SU-DHL-6 (cell line): ENCODE measurements at regions not wholly inside any gene's neighbourhood (a gene's known extent, or its start where the extent isn't known, plus 50 kb on each side); places are given as distances from the start of the nearest gene placed in this dataset.

Experiments used
- H2AFZ ChIP-seq: fragments of 200-600 bp; sonication (generic); 2 replicates; pipeline ENCODE4 v1.6.1; 2014; ENCODE audit warnings: low read depth, mild to moderate bottlenecking, moderate library complexity, mixed read lengths, antibody characterized with exemption, low read length; ENCODE audit not compliant: severe bottlenecking
- H3F3A ChIP-seq: fragments of 200-600 bp; shearing (Covaris generic); 2 replicates; pipeline ENCODE4 v1.6.0; 2016; ENCODE audit warnings: antibody characterized with exemption, mild to moderate bottlenecking; ENCODE audit not compliant: insufficient read depth
- H3K27ac ChIP-seq: fragments of 200-600 bp; sonication (generic); 2 replicates; pipeline ENCODE4 v1.5.1; 2016; ENCODE audit warnings: low read depth, mild to moderate bottlenecking, low read length, moderate library complexity, mixed read lengths
- H3K27me3 ChIP-seq: fragments of 200-600 bp; sonication (generic), shearing (Covaris generic); 2 replicates; pipeline ENCODE4 v1.6.0; 2014; ENCODE audit warnings: mild to moderate bottlenecking, low read length
- H3K36me3 ChIP-seq: fragments of 200-600 bp; sonication (generic); 2 replicates; pipeline ENCODE4 v1.6.1; 2014; ENCODE audit warnings: mild to moderate bottlenecking, low read length, mixed read lengths
- H3K4me2 ChIP-seq: fragments of 300-600, 200-600 bp; shearing (Covaris generic), sonication (generic); 2 replicates; pipeline ENCODE4 v1.6.0; 2014; ENCODE audit warnings: low read length, low read depth, mild to moderate bottlenecking; ENCODE audit not compliant: poor library complexity, severe bottlenecking
- H3K4me3 ChIP-seq: fragments of 200-600 bp; sonication (generic); 2 replicates; pipeline ENCODE4 v1.5.1; 2014; ENCODE audit warnings: antibody characterized with exemption, low read length, mild to moderate bottlenecking, mixed read lengths; ENCODE audit not compliant: insufficient read depth, poor library complexity, severe bottlenecking
- H3K79me2 ChIP-seq: fragments of 200-600 bp; sonication (generic); 2 replicates; pipeline ENCODE4 v1.6.1; 2014; ENCODE audit warnings: mild to moderate bottlenecking, low read length, moderate library complexity; ENCODE audit not compliant: insufficient read depth
- H3K9ac ChIP-seq: fragments of 200-600 bp; sonication (generic); 2 replicates; pipeline ENCODE4 v1.7.0; 2014; ENCODE audit warnings: mild to moderate bottlenecking, low read length
- H3K9me2 ChIP-seq: fragments of 200-600 bp; sonication (generic); replicated peaks from 2 replicates; pipeline ENCODE4 v1.6.1; 2014; ENCODE audit warnings: low read length; ENCODE audit not compliant: insufficient read depth
- H3K9me3 ChIP-seq: fragments of 200-600 bp; sonication (generic); 2 replicates; pipeline ENCODE4 v1.6.1; 2014; ENCODE audit warnings: low read length, mixed read lengths; ENCODE audit not compliant: insufficient read depth
- H4K20me1 ChIP-seq: fragments of 200-600 bp; sonication (generic); 2 replicates; pipeline ENCODE4 v1.6.1; 2014; ENCODE audit warnings: low read depth, mild to moderate bottlenecking, antibody characterized with exemption, low read length, moderate library complexity, mixed read lengths
- EZH2phosphoT487 ChIP-seq: fragments of 200-600 bp; sonication (generic), shearing (Covaris generic); conservative IDR thresholded peaks from 2 replicates; pipeline ENCODE4 v1.6.1; 2018; ENCODE audit warnings: mild to moderate bottlenecking, antibody characterized with exemption, low read length, moderate library complexity, mixed read lengths
- TF ChIP-seq, protein P1 (sequence below): fragments of 200-600 bp; sonication (generic); IDR thresholded peaks from one replicate; pipeline ENCODE4 v1.5.1; 2017; ENCODE audit warnings: antibody characterized with exemption, mild to moderate bottlenecking, low read length, moderate library complexity; ENCODE audit not compliant: insufficient read depth, poor library complexity, severe bottlenecking

- H4K20me1 ChIP-seq = no peaks in the 10 kb centered on the region
- H2AFZ ChIP-seq = no peak overlapping the region
- H3K36me3 ChIP-seq = no peaks in the 10 kb centered on the region
- H3K27me3 ChIP-seq = no peaks in the 10 kb centered on the region
- H3K79me2 ChIP-seq = no peaks in the 10 kb centered on the region
- H3K9me3 ChIP-seq = 0 out of 2 replicates have a peak, but pooled peaks cover 19% of the 10 kb centered on the region
- H3K9ac ChIP-seq = no peak overlapping the region
- H3K27ac ChIP-seq = no peak overlapping the region
- no peak overlapping the region for H3K4me3 ChIP-seq
- H3K9me2 ChIP-seq = no peaks in the 10 kb centered on the region
- H3K4me2 ChIP-seq = no peak overlapping the region
- TF ChIP-seq, protein P1, sequence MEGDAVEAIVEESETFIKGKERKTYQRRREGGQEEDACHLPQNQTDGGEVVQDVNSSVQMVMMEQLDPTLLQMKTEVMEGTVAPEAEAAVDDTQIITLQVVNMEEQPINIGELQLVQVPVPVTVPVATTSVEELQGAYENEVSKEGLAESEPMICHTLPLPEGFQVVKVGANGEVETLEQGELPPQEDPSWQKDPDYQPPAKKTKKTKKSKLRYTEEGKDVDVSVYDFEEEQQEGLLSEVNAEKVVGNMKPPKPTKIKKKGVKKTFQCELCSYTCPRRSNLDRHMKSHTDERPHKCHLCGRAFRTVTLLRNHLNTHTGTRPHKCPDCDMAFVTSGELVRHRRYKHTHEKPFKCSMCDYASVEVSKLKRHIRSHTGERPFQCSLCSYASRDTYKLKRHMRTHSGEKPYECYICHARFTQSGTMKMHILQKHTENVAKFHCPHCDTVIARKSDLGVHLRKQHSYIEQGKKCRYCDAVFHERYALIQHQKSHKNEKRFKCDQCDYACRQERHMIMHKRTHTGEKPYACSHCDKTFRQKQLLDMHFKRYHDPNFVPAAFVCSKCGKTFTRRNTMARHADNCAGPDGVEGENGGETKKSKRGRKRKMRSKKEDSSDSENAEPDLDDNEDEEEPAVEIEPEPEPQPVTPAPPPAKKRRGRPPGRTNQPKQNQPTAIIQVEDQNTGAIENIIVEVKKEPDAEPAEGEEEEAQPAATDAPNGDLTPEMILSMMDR = no peak
- no peak for TF ChIP-seq EZH2phosphoT487
- no peaks in the 10 kb centered on the region for H3F3A ChIP-seq
These were observed 207.7 kb upstream of the BMPER start for GRCh38 chr7:33697616-33698015.

GRCh38 chr7:33698041-33698440, 207.3 kb upstream of the BMPER start:
- Histone ChIP-seq H3K27me3 (no peaks in the 10 kb centered on the region), H3K4me2 (no peak overlapping the region), H4K20me1 (no peaks in the 10 kb centered on the region), H3K9ac (no peak overlapping the region), H3K9me2 (no peaks in the 10 kb centered on the region), H3K4me3 (no peak overlapping the region), H3K9me3 (0 out of 2 replicates have a peak, but pooled peaks cover 19% of the 10 kb centered on the region), H3K27ac (no peak overlapping the region), H3F3A (no peaks in the 10 kb centered on the region), H3K79me2 (no peaks in the 10 kb centered on the region), H3K36me3 (no peaks in the 10 kb centered on the region), H2AFZ (no peak overlapping the region)
- TF ChIP-seq, protein P1 = no peak
- TF ChIP-seq EZH2phosphoT487 = no peak

DNA sequence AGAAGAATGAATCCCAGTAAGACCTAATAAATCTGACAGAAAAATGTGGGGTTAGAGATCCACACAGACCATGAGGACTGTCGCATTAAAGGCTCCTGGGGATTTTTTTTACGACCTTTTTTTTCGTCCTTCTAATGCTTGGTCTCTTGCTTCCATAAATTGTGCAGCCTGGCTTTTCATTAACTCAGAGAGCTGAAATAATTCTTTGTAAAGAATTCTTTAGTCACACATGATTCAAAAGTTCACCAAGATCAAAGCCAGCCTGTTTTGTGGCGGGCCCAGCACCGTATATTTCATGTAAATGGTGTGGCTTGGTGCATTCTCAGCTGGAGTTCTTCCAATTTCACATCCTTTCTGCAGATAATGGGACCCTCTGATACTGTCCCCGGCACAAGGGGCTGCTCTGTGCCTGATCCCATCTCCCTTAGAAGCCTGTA, 206.6 kb upstream of the BMPER start:
- H3K36me3 ChIP-seq = no peaks in the 10 kb centered on the region
- no peak overlapping the region for H3K27ac ChIP-seq
- H4K20me1 ChIP-seq = no peaks in the 10 kb centered on the region
- H3K9me3 ChIP-seq = 0 out of 2 replicates have a peak, but pooled peaks cover 19% of the 10 kb centered on the region
- no peak overlapping the region for H2AFZ ChIP-seq
- H3K9me2 ChIP-seq = no peaks in the 10 kb centered on the region
- no peak overlapping the region for H3K4me3 ChIP-seq
- no peak overlapping the region for H3K9ac ChIP-seq
- TF ChIP-seq, protein P1 = no peak
- TF ChIP-seq EZH2phosphoT487 = no peak
- no peaks in the 10 kb centered on the region for H3F3A ChIP-seq
- no peaks in the 10 kb centered on the region for H3K27me3 ChIP-seq
- no peaks in the 10 kb centered on the region for H3K79me2 ChIP-seq
- no peak overlapping the region for H3K4me2 ChIP-seq
